ENCODE measurements at regions not wholly inside any gene's neighbourhood (a gene's known extent, or its start where the extent isn't known, plus 50 kb on each side); places are given as distances from the start of the nearest gene placed in this dataset.

DNA sequence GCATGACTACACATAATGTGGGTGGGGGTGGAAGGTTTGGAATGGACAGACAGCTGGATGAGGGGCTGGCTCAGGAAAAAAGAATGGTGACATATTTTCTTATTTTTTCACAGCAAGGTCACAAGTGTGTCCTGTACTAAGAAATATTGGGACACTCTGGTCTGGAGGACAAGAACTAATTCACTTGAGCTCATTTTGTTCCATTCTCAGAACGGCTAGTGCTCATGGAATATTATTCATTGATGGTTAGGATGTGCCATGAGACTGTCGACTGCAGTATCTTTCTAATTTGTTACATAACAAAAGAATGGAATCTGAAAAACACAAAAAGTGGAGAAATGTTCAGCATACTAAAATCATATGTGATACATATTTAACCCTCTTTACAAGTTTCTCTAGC, 149.5 kb downstream of the BMP4 start:
- no peak for DNase-seq (ENCODE audit: low spot score)

DNA sequence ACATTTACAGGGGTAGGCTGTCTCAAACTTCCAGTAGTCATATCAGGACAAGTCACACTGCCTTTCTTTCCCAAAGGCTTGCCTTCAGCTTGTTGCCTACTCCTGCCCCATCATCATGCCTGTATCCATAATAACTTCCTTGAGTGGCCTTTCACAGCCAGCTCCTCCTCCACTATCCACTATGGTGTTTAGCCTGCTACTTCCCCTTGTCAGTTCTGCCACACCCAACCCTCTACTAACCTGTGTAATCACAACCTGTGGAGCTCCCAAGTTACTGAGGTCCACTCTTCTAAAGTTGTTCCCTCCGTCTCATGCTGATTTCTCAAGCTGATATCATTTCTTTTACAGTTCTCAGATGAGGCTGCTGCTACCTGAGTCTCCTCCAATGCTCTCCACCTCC, 159.9 kb downstream of the BMP4 start:
- no peak for DNase-seq (ENCODE audit: low spot score)

- no peak for DNase-seq (ENCODE audit: low spot score)
Observed at GRCh38 chr14:53793790-53794505, 162.7 kb downstream of the BMP4 start.

GRCh38 chr14:53792909-53793308, 163.7 kb downstream of the BMP4 start:
- DNase-seq (ENCODE audit: low spot score) = no peak

DNA sequence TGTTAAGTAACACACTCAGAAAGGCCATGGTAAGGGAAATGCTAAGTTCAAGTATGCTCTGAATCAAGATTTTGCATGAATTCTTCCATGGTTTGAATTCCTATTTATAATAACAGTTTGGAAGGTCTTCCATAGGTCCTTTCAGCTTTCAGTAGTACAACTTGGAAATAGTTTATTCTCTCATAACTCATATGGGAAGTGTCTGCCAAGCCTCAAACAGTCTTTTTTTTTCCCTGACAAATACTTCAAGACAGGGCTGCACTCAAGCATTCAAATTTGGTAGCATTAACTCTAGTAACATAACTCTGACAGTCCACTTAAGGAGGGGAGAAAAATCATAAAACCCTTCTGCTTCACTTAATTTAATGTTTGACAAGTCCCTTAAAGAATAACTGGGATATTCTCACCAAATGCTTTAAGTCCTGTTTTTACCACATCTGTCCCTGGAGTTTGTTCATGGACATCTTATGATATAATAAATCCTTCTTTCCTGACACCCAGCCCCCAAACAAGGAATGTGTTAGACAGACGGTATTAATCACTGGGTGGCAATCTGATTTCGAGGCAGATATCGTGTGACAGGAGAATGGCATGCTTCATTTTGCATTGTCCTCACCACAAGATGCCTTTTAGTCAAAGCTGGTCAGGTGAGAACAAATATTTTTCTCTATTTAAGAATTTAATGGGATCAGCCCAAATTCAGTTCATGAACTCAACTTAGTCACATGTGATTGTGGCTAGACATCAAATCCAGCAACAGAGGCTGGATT, 165.7 kb downstream of the BMP4 start:
- no peak for DNase-seq (ENCODE audit: low spot score)

- DNase-seq (ENCODE audit: low spot score) = no peak
Observed at GRCh38 chr14:53788566-53788965, 168.1 kb downstream of the BMP4 start.

- DNase-seq (ENCODE audit: low spot score) = no peak
Observed at GRCh38 chr14:53786045-53786444, 170.6 kb downstream of the BMP4 start.

- no peak for DNase-seq (ENCODE audit: low spot score)
Observed at GRCh38 chr14:53784688-53785087, 171.9 kb downstream of the BMP4 start.

- no peak for DNase-seq (ENCODE audit: low spot score)
Observed at GRCh38 chr14:53783256-53783655, 173.4 kb downstream of the BMP4 start.

DNA sequence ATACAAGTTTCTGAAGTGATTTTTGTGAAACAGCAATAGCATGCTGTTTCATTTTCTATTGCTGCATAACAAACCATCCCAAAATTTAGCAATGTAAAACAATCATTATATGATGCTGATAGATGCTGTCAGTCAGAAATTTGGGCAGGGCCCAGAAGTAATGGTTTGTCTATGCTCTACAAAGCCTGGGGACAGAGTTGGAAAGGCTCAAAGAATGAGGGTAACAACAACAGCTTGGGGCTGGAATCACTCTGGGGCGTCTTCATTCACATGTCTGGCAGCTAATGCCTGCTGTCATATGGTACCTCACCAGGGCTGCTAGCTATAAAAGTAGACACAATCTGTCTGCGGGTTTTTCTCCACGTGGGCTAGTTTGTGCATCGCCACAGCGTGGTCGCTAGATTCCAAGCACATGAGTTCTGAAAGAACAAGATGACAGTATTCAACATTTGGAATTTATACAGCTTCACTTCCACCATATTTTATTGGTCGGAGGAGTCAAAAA, 176.5 kb downstream of the BMP4 start:
- no peak for DNase-seq (ENCODE audit: low spot score)

DNA sequence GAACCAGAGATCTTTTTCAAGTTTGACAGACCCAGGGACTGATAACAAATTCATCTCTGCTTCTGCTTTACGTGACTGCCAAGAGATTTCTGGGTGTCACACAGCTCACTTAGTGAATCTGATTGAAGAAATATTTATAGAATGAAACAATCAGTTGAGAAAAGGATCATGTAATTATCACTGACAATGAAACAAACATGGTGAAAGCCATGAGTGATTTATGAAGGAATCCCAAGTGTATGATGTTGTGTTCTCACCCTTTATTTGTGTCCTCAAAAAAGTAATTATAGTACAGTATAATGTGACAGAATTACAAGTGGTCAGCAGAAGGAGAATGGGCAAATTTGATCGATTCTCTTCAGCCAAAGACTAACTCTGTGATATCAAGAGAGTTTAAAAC, 177.3 kb downstream of the BMP4 start:
- no peak for DNase-seq (ENCODE audit: low spot score)

GRCh38 chr14:53778263-53778662, 178.4 kb downstream of the BMP4 start:
- DNase-seq (ENCODE audit: low spot score) = no peak

DNA sequence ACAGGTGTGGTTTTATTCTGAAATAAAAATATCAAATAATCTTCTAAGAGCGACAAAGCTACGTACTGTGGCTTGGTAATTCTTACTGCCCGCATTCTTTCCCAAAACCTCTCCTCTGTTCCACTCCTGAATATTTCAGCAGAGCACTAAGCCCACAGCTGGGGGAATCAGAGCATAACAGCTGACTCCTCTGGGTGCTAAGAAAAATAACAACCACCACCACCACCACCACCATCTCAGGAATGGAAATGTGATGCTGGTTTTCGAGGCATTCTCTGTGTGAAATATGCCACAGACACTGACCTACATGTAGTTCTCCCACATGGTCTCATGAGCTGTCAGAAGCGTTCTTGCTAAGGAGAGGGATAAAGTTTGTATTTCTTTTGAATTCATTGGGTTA, 183.7 kb downstream of the BMP4 start:
- no peak for DNase-seq (ENCODE audit: low spot score)

- DNase-seq (ENCODE audit: low spot score) = no peak
Observed at GRCh38 chr14:53767566-53767965, 189.1 kb downstream of the BMP4 start.

DNA sequence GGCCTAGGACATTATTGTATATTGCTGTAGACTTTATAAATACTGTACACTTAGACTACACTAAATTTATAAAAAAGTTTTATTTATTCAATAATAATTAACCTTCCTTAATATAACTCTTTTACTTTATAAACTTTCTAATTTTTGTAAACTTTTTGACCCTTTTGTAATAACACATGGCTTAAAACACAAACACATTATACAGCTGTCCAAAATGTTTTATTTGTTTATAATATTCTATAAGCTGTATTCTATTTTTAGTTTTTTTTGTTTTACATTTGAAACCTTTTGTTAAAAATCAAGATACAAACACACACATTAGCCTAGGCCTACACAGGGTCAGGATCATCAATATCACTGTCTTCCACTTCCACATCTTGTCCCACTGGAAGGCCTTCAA, 190.0 kb downstream of the BMP4 start:
- DNase-seq (ENCODE audit: low spot score) = no peak

DNA sequence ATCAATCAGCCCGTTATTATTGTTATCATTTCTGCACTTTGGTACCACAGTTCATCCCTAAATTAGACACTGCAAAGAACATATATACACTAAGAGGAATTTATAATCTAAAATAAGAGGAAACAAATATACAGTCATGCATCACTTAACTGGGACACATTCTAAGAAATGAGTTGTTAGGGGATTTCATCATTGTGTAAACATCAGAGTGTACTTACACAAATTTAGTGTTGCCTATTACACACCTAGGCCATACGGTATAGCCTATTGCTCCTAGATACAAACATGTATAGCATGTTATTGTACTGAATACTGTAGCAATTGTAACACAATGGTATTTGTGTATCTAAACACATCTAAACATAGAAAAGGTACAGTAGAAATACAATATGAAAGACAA, 190.5 kb downstream of the BMP4 start:
- DNase-seq (ENCODE audit: low spot score) = no peak

- no peak for DNase-seq (ENCODE audit: low spot score)
Observed at GRCh38 chr14:53764846-53765245, 191.8 kb downstream of the BMP4 start.

DNA sequence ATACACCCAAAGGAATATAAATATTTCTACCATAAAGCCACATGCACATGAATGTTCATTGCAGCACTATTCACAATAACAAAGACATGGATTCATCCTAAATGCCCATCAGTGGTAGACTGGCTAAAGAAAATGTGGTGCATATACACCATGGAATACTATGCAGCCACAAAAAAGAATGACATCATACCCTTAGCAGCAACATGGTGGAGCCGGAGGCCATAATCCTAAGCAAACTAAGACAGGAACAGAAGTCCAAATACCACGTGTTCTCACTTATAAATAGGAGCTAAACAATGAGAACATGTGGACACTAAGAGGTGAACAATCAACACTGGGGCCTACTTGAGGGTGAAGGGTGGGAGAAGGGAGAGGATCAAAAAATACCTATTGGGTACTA, 198.5 kb downstream of the BMP4 start:
- no peak for DNase-seq (ENCODE audit: low spot score)

- no peak for DNase-seq (ENCODE audit: low spot score)
Observed at GRCh38 chr14:53757732-53758131, 198.9 kb downstream of the BMP4 start.

GRCh38 chr14:53751650-53752049, 205.0 kb downstream of the BMP4 start:
- DNase-seq (ENCODE audit: low spot score) = no peak

GRCh38 chr14:53748691-53749090, 207.9 kb downstream of the BMP4 start:
- DNase-seq (ENCODE audit: low spot score) = no peak

DNA sequence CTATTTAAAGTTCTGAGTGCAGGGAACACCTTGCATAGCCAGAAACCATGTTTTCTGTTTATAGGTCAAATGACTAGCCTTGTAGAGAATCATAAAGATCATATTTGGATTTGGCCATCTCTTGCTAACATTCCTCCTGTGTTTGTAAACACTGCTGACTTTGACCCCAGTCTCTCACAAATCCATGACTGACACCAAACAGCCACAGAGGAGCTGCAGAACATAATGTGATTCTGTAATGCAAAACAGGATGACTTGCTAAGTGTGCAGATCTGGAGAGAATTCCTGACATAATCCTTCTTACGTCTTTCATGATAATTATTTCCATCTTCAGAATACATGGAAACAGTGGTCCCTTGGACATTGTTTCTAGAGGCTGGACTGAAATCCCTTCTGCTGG, 211.8 kb downstream of the BMP4 start:
- DNase-seq (ENCODE audit: low spot score) = no peak

DNA sequence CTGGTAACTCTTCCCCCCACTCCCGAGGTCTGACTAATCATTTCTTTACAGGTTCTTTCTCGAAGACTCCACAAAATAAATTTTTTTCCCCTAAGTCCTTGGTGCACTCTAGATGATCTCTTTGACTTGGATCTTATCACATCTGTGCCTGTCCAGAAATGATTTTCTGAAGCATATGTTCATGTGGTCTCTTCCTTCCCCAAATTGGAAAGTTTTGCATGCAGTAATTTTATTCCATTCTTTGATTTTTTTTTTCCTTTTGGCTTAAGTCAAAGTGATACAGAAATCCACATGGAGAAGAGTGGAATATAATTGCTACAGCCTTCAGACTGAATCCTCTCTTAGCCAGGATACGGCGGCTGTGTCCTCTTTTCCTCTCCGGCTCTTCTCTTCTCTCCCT, 213.3 kb downstream of the BMP4 start:
- DNase-seq (ENCODE audit: low spot score) = no peak

- no peak for DNase-seq (ENCODE audit: low spot score)
Observed at GRCh38 chr14:53742233-53742620, 214.4 kb downstream of the BMP4 start.
